H1 (cell line): ENCODE measurements at regions not wholly inside any gene's neighbourhood (a gene's known extent, or its start where the extent isn't known, plus 50 kb on each side); places are given as distances from the start of the nearest gene placed in this dataset.

Experiments used
- EZH2 ChIP-seq: fragments of 200-600 bp; sonication (generic); IDR thresholded peaks from 2 replicates; pipeline ENCODE4 v1.7.1; 2012; ENCODE audit warnings: low read depth, mild to moderate bottlenecking, moderate library complexity, low read length, inconsistent platforms; ENCODE audit not compliant: severe bottlenecking
- KDM4A ChIP-seq: IDR thresholded peaks from one replicate; pipeline ENCODE4 v1.7.1; 2012; ENCODE audit warnings: low read depth, mild to moderate bottlenecking, moderate library complexity, low read length, inconsistent platforms; ENCODE audit not compliant: severe bottlenecking
- USF2 ChIP-seq: IDR thresholded peaks from 2 replicates; pipeline ENCODE4 v1.6.1; 2011; ENCODE audit warnings: low read length, improper control_type of control experiment

GRCh38 chr11:4190519-4190918, 95.9 kb downstream of the RRM1 start (continued):
- TF ChIP-seq USF2 (no peak), KDM4A (no peak), EZH2 (no peak)
